GM19395 (cell line): ENCODE measurements at regions not wholly inside any gene's neighbourhood (a gene's known extent, or its start where the extent isn't known, plus 50 kb on each side); places are given as distances from the start of the nearest gene placed in this dataset.
"Not testable (repeated sequence)": the region's sequence is repeated elsewhere in the genome, so short reads cannot be mapped to it uniquely, and the experiment has no call there.

Experiments used
- ATAC-seq: cut with Tn5 transposase; IDR thresholded peaks from one replicate; pipeline ENCODE4 v1.9.1; 2021; ENCODE audit warnings: mild to moderate bottlenecking, moderate library complexity; ENCODE audit not compliant: unreplicated experiment

GRCh38 chr7:65069476-65069875 lies 63.0 kb upstream of the ERV3-1 start:
- ATAC-seq = not testable (repeated sequence)

DNA sequence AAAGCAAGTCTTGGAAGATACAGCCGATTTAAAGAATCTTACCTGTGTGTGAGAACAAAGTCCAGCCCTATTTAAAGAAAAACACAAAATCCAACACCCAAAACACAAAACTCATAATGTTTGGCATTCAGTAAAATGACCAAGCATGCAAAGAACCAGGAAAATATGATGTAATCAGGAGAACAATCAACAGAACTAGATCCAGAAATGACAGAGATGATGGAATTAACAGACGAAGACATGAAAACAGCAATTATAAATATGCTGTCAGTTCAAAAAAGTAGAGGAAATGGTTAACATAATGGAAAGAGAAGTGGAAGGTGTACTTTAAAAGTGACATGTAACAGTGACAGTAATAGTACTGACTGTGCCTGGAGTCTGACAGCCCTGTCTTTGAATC lies 56.1 kb upstream of the ERV3-1 start:
- not testable (repeated sequence) for ATAC-seq

DNA sequence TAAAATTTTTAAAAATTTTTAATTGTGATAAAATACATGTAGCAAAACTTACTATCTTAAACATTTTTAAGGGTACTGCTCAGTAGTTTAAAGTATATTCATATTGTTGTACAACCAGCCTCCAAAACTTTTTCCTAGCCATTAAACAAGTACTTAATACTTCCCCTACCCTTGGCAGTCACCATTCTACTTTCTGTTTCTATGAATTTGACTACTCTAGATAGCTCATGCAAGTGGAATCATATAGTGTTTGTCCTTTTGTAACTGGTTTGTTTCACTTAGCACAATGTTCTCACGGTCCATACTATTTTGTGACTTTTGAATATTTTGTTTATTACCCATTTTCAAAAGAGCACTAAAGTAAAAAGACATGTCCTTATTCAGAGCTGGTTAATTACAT lies 52.8 kb upstream of the ERV3-1 start:
- not testable (repeated sequence) for ATAC-seq
